Activated T-cell treated with anti-CD3 and anti-CD28 coated beads for 24 hours (primary cell): ENCODE measurements at regions not wholly inside any gene's neighbourhood (a gene's known extent, or its start where the extent isn't known, plus 50 kb on each side); places are given as distances from the start of the nearest gene placed in this dataset.
"Not testable (repeated sequence)": the region's sequence is repeated elsewhere in the genome, so short reads cannot be mapped to it uniquely, and the experiment has no call there.

Experiments used
- DNase-seq: peaks from one replicate; pipeline ENCODE4 v3.0.0-alpha.2; 2020; ENCODE audit warnings: low read depth

DNA sequence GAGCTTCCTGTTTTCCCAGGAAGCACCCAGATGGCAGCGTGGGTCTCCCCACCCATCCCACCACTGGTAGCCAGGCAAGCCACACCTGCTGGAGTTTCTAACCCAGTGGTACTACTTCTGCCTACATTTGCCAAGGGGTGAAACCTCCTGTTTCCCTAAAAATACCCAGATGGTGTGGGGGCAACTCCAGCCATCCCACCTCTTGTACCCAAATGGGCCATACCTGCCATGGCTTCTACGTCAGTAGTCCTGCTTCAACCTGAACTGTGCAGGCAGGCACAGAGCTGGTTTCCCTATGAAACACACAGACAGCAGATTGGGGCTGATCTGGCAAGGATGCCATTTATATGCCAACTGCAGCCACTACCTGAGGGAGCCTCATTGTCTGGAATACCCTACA, 809.4 kb upstream of the MIR17HG start:
- no peak for DNase-seq

DNA sequence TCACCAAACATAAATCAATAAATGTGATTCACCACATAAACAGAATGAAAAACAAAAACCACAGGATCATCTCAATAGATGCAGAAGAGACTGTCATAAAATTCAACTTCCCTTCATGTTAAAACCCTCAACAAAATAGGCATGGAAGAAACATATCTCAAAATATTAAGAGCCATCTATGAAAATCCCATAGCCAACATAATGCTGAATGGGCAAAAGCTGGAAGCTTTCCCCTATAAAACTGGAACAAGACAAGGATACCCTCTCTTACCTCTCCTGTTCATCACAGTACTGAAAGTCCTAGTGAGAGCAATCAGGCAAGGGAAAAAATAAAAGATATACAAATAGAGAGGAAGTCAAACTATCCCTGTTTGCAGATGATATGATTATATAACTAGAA, 806.1 kb upstream of the MIR17HG start:
- DNase-seq, result no peak

DNA sequence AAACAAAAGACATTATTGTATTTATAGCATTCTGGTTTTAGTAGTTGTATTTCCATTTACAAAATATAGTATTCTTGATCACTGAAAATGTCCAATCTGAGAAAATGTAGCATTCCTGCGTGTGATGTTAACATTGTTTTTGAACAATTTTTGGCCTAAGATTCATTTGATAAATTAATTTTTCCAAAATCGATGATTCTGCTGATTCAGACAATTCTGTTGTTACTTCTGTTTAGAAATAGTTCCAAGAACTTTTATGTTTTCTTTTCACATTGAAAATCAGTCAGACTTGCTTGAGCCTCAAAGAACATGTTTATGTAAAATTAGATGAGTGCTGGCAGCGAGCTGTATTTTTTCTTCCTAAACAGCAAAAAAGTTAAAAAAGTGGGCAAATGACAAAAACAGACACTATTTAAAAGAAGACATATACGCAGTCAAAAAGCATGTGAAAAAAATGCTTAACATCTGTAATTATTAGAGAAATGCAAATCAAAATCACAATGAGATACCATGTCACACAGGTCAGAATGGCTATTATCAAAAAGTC, 804.5 kb upstream of the MIR17HG start:
- no peak for DNase-seq

DNA sequence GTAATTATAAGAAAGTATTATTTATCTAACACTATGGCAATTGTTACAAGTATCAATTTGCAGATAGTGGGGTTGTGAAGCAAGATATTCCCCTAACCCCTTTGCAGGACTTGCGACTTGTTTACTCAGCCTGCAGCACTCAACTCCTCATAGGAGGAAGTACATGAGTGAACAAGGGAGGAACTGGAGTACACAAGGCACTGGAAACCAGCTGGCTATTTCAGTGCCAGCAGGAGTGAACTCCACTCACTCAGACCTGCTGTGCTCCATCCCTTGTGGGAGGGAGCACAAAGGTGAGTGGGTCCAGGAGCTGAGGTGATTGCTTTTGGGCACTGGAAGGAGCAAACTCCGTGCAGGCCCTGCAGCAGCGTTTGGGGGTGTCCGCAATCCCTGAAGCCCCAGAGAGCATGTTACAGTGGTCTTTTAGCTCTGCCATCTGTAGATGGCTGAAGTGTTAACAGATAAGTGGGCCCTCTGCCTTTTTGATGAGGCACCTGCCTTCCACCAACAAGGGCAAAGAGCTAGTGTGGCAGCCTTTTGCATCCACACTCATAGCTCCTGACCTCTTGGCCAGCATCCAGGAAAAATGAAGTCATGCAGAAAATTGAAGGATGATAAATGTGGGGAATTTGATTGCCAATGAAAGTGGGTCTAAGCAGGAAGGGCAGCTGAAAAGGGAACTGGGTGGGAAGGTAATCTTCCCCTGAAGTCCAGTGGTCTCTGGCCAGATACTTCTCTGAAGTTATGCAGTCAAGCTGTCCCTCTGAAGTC, 802.2 kb upstream of the MIR17HG start:
- DNase-seq, result no peak

DNA sequence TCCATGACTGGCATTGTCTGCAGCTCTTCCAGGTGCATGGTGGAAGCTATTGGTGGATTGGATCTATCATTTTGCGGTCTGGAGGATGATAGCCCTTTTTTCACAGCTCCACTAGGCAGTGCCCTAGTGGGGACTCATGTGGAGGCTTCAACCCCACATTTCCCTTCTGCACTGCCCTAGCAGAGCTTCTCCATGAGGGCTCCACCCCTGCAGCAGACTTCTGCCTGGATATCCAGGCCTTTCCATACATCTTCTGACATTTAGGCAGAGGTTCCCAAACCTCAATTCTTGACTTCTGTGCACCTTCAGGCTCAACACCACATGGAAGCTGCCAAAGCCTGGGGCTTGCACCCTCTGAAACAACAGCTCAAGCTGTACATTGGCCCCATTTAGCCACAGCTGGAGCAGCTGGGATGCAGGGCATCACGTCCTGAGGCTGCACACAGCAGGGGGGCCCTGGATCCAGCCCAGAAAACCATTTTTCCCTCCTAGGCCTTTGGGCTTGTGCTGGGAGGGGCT, 800.2 kb upstream of the MIR17HG start:
- no peak for DNase-seq

DNA sequence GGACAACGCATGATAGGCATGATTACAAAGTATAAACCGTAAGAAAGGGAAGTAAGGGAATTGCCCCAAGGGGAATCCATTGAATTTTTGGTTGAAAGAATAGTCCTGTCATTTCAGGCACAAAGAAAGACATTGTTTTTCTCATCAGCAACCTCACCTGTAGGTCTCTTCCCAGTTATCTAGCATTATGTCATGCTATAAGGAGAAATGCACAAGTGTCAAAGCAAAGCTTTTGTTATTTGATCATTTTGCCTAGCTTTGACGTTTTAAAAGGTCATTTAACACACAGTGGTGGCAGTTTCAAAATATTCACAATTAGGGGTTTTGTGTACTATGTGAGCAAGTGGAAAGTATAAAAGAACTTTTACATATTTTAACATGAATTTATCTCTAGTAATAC, 796.2 kb upstream of the MIR17HG start:
- no peak for DNase-seq

DNA sequence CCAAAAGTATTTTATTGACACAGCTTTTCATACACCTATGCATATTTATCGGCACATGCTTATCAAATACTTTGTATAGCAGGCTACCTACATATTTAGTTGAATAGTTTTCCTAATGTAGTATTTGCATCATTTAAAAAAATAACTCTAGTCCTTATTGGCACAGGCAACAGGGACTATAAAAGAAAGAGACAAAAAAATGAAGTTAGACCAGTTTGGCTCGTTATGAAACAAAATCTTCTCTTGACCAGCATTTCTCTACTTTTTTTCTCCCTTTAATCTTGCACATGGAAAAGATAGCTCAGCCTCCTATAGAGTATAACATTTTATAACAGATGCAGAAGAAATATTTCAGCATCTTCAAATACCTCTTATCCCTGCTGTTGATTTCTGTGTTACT, 794.8 kb upstream of the MIR17HG start:
- no peak for DNase-seq

DNA sequence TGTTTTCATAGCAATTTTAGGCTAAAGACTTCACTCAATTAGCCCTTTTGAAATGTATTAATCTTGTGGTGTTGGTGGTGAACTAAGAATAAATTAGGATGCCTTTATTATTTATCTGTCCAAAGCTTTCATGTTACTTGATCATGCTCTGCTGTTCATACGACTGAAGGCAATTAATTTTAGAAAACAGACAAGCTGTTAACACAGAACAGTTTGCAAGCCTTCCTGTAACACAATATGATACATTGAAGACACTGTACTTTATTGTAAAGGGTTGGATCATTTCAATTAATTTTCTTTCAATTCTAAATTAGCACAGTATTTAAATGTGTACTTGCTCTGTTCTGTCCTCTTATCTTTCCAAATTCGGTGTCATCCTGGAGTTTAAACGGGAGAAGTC, 794.3 kb upstream of the MIR17HG start:
- DNase-seq, result no peak

DNA sequence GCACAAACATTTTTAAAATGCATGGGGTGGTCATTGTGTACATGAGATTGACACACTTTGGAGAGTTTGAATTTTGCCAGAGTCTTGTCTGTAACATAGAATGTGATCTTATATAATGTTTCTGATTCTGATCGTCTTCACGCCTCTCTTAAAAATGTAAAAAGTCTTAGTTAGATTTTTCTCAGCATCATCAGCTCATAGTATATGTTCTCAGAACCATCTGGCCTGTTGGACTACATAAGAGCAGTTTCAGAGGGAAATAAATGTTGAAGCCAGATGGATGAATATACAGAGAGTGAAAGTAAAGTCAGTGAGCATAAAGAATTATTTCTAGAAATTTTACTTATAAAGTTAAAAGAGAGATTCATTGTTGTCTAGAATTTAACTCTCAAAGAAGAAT, 789.9 kb upstream of the MIR17HG start:
- DNase-seq, result no peak

DNA sequence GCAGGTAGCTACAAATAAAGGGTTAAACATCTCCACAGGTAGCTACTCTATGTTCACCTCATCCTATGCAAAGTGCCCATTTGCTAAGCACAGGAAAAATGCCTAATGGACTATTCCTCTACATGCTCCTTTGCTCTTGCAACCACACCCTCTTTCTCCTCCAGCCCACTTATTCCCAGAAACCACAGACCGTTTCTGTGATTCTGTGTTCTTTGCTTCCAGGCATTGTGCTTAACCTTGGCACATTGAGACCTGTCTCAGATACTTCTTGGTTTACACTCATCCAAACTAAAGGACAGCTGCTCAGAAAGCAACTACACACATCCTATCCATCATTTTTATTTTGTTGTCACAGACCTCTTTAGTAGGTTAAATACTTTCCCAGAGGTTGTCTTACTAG, 785.0 kb upstream of the MIR17HG start:
- no peak for DNase-seq

DNA sequence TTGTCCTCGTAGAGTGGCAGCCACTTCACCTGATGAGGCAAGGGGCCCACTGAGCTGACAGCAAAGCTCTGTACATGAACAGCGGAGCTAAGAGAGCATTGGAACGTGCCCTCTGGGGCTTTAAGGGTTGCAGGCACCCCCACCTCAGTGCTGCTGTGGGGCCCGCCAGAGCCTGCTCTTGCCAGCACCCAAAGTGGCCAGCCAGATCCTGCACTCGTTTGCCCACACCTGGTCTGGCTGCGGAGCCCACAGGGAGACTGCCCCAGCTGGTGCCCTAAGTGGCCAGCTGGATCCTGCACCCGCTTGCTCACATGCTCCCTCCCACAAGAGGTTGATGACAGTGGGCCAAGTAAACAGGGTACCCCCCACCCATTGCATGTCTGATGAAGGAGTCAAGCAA, 783.4 kb upstream of the MIR17HG start:
- no peak for DNase-seq

DNA sequence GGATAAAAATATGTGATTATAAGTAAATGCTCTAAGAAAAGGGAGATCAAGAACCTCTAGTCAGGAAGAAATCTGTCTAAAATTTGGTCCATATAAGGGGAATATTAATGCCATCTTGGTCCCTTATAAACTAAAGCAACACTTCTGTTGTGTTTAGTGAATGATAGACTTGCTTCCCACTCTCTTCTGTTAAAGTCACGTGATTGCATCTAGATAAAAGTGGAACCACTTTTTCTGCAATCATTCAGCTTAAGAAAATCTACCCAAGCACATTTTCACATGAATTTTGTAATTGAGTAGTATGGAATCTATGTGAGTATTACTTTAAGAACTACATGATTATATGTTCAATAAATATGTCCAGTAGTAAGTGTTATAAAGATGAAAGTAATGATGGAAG, 782.9 kb upstream of the MIR17HG start:
- no peak for DNase-seq

DNA sequence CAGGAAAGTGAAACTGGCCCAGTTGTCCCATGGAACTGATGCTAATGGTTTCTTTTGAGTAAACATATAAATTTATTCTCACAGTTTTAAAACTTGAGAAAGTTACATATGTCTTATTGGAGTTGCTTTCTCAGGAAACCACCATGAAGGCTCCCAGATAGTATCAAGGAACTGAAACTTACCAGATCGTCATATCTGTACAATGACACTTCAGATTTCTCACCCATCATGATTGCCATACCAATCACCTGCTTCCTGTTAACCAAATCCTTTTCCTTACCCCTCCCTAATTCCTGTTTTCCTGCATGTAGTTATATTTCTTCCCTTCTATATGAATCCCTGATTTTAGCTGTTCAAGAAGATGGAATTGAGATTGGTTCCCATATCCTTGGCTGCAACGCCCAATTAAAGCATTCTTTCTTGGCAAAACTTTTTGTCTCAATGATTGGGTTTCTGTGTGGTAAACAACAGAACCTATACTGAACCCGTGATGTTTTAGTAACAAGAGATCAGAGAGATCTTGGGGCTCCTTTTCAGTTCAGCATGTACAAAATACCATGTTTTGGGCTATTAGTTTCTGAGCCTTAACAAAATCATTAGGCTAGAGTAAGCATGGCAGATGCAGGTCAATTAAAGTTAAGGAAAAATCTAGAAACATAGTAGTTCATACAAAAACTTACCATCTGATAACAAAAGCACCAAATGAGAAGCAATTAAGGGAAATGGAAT, 781.3 kb upstream of the MIR17HG start:
- DNase-seq, result no peak

DNA sequence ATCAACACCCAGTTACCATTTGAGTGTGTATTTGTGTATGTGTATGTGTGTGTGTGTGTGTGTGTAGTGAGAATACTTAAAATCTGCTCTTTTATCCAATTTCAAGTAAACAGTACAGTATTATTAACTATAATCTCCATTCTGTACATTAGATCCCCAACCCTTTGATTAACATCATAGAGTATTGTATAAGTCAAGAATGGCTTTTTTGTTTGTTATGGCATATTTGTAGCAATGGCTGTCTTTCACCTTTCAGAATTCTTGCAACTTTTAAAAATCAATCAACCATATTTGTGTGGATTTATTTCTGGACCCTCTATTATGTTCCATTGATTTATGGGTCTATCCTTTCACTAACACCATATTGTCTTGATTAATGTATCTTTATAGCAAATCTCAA, 779.3 kb upstream of the MIR17HG start:
- no peak for DNase-seq

DNA sequence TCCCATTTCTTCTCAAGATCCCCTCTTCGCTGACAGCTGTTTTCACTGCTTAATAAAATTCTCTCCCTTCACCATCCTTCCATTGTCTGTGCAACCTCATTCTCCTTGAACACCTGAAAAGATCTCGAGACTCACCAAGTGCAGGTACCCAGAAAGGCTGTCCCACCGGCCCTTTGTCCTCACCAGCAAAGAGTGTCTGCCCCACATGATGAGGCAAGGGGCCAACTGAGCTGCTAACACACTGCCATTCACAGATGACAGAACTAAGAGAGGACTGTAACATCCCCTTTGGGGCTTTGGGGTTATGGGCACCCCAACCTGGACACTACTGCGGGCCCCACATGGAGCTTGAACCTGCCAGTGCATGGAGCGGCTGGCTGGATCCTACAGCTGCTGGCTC, 771.4 kb upstream of the MIR17HG start:
- DNase-seq, result no peak

DNA sequence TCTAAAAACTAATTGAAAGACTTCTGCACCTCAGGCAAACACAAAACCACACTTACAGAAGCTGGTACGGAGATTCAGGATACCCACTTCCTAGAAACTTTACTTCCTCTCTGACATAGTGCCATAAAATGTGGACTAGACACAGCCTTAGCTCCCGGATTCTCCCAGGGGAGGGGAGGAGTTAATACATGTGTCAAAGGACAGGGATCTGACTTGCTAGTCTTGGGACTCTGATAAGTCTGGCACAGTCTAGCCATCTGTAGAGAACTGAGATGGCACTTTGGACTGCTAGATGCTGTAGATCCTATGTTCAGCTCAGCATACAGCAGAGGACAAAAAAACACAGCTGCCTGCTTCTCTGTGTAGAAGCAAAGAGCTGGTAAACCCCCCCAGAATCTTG, 769.8 kb upstream of the MIR17HG start:
- DNase-seq, result no peak

DNA sequence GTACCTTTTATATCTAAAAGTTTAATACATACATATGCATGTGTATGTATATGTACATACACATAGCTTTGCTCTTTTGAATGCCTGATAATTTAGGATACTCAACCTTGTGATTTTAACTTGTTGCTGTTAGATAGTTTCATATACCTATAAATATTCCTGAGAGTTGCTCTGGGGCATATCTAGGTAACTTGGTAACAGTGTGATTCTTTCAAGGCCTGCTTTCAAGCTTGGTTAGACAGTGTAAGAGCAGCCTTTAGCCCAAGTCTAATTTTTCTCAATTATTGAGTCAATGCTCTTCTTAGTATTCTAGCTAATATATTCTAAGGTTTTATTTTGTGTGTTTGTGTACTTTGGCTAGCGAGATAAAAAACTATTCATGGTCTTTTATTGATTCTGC, 762.1 kb upstream of the MIR17HG start:
- no peak for DNase-seq

DNA sequence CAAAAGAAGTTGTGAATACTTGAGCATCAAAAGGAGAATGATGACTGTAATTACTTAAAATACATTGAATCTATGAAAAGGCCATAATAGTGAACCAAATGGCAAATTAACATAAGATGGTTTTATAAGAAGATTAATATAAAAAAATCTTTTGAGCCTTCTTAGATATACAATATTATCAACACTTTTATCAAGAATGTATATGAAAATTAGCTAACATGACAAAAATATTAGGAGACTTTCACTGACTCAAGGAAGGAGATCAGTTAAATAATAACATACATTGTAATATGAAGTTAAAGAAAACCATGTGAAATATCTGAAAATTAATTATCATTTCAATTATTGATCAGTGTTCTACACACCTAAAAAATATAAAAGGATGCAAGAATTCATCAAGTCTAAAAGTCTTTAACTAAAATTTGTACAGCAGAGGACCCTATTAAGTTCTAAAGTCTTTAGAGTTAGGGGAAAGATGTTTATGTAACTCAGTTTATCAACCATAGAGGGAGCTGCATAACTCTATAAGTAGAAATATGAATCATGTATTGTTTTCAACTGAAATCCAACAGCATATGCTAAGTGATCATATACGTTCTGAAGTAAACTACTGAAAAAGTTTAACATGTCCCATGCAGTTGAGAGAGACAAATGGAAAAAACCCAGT, 756.1 kb upstream of the MIR17HG start:
- DNase-seq, result no peak

DNA sequence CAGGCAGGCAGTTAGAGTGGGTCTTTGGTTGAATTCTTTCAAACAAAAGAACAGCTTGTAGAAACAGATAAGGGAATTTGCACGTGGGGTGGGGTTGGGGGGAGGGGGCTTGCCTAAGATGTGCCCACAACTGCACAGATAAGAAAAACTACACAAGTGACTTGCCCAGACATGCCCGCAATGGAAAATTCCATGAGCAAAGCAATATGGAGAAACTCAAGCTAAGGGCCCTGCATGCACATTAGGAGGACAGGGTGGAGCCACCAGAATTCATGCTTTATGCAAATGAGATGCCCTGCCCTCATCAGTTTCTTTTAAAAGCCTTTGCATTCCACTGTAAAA, 755.6 kb upstream of the MIR17HG start:
- DNase-seq, result no peak

DNA sequence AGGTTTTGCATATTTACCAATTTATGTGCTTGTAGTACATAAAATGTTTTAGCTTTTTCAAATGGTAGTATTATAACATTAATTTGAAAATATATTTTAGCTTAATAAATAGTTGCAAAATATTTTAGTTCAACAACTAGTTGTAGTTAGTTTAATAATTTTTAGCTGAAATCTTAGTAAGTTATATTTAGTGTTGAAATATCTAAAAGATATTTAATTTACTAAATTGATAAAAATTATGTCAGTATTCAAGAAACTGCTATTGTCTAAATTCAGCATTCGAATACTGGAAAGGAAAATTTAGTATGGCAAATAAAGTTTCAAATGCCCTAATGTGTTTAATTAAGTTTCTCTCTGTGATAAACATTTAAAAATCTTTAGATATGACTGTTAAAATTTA, 754.5 kb upstream of the MIR17HG start:
- DNase-seq, result no peak

DNA sequence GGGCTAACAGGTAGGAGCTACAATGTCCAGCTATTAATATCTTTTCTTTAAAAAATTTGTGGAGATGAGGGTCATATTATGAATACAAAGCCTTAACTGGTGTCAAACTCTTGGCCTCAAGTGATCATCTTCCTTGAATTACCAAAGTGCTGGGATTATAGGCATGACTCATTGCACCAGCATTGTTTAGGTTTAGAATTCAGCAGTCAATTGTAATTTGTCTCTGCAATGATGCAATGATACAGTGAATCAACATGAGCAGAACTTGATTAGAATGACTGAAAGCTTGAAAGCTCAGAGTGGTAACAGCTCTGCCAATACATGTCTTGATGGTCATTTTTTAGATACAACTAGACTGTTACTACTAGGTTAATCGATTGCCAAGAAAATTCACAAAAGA, 752.8 kb upstream of the MIR17HG start:
- DNase-seq, result no peak

DNA sequence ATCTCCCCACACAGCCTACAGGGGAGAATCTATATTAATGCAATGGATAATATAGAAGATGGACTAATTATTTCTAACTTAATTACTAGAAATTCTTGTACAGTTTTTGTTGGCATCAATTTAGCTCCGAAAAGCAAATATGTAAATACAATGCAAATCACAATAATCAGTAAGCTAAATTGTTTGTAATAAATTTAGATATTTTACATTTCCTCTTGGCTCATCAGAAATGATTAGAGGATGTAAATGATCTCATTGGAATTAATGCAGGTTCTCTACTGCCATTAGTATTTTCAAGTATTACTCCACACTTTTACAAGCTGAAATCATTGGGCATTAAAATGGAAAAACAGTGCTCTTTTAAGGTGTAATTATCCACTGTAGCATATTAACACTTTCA, 741.8 kb upstream of the MIR17HG start:
- no peak for DNase-seq

DNA sequence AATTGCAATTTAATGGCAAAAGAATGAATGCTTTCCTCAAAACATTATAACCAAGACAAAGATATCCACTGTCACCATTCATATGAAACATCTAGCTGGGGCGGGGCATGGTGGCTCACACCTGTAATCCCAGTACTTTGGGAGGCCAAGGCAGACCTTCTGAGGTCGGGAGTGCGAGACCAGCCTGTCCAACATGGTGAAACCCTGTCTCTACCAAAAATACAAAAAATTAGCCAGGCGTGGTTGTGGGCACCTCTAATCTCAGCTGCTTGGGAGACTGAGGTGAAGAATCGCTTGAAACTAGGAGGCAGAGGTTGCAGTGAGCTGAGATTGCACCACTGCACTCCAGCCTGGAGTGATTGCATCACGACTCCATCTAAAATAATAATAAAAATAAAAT, 740.6 kb upstream of the MIR17HG start:
- DNase-seq, result not testable (repeated sequence)
